ENCODE measurements at regions not wholly inside any gene's neighbourhood (a gene's known extent, or its start where the extent isn't known, plus 50 kb on each side); places are given as distances from the start of the nearest gene placed in this dataset.

DNA sequence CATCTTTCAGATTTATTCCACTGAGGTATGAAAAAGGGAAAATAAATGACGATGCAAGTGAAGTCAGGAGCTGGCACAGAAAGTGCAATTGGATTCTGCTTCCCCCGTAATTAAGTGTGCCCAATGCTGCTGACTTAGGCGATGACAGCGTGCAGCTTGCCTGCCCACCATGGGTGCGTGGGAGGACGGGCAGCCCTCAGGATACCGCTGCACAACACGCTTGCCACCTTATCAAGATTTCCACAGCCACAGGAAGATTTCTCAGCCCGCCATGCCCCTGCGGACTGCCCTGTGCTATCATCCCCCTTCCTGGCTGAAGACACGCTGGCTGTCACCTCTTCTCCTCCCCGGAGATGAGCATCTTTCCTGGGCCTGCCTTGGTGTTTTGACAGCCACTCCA, 103.3 kb upstream of the BACH2 start:
- Histone ChIP-seq H3K36me3 (ENCODE audit: control insufficient read depth in 2 of 2, extremely low read depth in 1 of 2, insufficient read depth in 2 of 2, low read length in 2 of 2) (no peaks in the 10 kb centered on the region), H3K4me3 (replicated peaks in 1 of 3; ENCODE audit: insufficient read depth in 1 of 3, low read depth in 1 of 3, low read length in 3 of 3) (no peak overlapping the region), H3K79me2 (ENCODE audit: control insufficient read depth, insufficient read depth, low read length) (no peaks in the 10 kb centered on the region), H3K9ac (replicated peaks; ENCODE audit: extremely low read depth, insufficient read depth, low read length) (no peak overlapping the region), H3K4me2 (ENCODE audit: insufficient read depth, low read length) (no peak overlapping the region), H3K9me3 (replicated peaks; ENCODE audit: control insufficient read depth, insufficient read depth, low read length) (no peaks in the 10 kb centered on the region), H3K27me3 (ENCODE audit: control insufficient read depth in 2 of 2, insufficient read depth in 2 of 2, low read length in 2 of 2) (peaks cover 5 to 13% of the 10 kb centered on the region in 2 experiments), H3K27ac (ENCODE audit: insufficient read depth, low read depth, low read length) (no peak overlapping the region), H4K20me1 (replicated peaks; ENCODE audit: control insufficient read depth, extremely low read depth, insufficient read depth, low read length) (no peaks in the 10 kb centered on the region), H2AFZ (ENCODE audit: low read depth, low read length) (no peak overlapping the region), H3K4me1 (ENCODE audit: control insufficient read depth, extremely low read depth, insufficient read depth, low read length) (peaks cover 5% of the 10 kb centered on the region), H3K9me1 (replicated peaks; ENCODE audit: control insufficient read depth, extremely low read depth, insufficient read depth, low read length) (no peaks in the 10 kb centered on the region)
- FAIRE-seq (no peak), DNase-seq (ENCODE audit: low read depth, low spot score) (no peak)
- BruUV-seq (replicated peaks) = no TSS peak
- TF ChIP-seq POLR2AphosphoS5 (IDR thresholded peaks at IDR 0.05; ENCODE audit: insufficient read depth, low read depth, low read length) (no peak), POLR2A (IDR thresholded peaks at IDR 0.05; ENCODE audit: low read depth, low read length) (no peak), JUN (IDR thresholded peaks at IDR 0.05; ENCODE audit: borderline replicate concordance, insufficient read depth, insufficient read length, low read depth) (no peak), MAX (IDR thresholded peaks at IDR 0.05; ENCODE audit: insufficient read depth, insufficient read length) (no peak), GATA2 (IDR thresholded peaks at IDR 0.05; ENCODE audit: insufficient read depth, insufficient read length, low read depth, low read length) (no peak), MYC (IDR thresholded peaks at IDR 0.05; ENCODE audit: low read depth, low read length) (no peak), FOS (IDR thresholded peaks at IDR 0.05; ENCODE audit: borderline replicate concordance, insufficient read depth, low read length) (no peak), EZH2 (IDR thresholded peaks at IDR 0.05; ENCODE audit: borderline replicate concordance, low read depth, low read length, severe bottlenecking) (no peak)
- TF ChIP-seq, protein P1, sequence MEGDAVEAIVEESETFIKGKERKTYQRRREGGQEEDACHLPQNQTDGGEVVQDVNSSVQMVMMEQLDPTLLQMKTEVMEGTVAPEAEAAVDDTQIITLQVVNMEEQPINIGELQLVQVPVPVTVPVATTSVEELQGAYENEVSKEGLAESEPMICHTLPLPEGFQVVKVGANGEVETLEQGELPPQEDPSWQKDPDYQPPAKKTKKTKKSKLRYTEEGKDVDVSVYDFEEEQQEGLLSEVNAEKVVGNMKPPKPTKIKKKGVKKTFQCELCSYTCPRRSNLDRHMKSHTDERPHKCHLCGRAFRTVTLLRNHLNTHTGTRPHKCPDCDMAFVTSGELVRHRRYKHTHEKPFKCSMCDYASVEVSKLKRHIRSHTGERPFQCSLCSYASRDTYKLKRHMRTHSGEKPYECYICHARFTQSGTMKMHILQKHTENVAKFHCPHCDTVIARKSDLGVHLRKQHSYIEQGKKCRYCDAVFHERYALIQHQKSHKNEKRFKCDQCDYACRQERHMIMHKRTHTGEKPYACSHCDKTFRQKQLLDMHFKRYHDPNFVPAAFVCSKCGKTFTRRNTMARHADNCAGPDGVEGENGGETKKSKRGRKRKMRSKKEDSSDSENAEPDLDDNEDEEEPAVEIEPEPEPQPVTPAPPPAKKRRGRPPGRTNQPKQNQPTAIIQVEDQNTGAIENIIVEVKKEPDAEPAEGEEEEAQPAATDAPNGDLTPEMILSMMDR (IDR thresholded peaks at IDR 0.05; ENCODE audit: extremely low read depth in 1 of 2, insufficient read depth in 1 of 2, low read depth in 1 of 2, low read length in 2 of 2) = no peak
- intact Hi-C loops (cut with micrococcal nuclease) = no loop called here
- CTCF ChIA-PET = interaction anchor here (2.0 kb wide), 1 partner anchor 459 kb away, joined by 7 read pairs; no protein-coding TSS in a partner anchor
- dilution Hi-C loops (cut with MboI; ENCODE audit: extremely low pct_ligation_motif_present, low sequenced_read_pairs) = no loop called here
- POLR2A ChIA-PET = no interaction called here

All from endothelial cell of umbilical vein (primary cell).